ENCODE measurements at regions not wholly inside any gene's neighbourhood (a gene's known extent, or its start where the extent isn't known, plus 50 kb on each side); places are given as distances from the start of the nearest gene placed in this dataset.

GRCh38 chr2:15066138-15066537 is 433.6 kb downstream of the LRATD1 start:
- Mint-ChIP-seq H3K27me3 (ENCODE audit: low read depth) (no peaks in the 10 kb centered on the region), H3K4me1 (no peaks in the 10 kb centered on the region), H3K9me3 (peaks cover 16% of the 10 kb centered on the region), H3K36me3 (ENCODE audit: low read depth) (no peaks in the 10 kb centered on the region), H3K27ac (no peak overlapping the region), H3K4me3 (no peak overlapping the region)
- TF ChIP-seq CTCF (IDR thresholded peaks at IDR 0.05; ENCODE audit: unreplicated experiment in 3 of 3) = no peak

GRCh38 chr2:15069149-15069548 is 436.6 kb downstream of the LRATD1 start:
- Mint-ChIP-seq H3K4me3 (no peak overlapping the region), H3K4me1 (no peaks in the 10 kb centered on the region), H3K9me3 (peaks cover 12% of the 10 kb centered on the region), H3K27me3 (ENCODE audit: low read depth) (no peaks in the 10 kb centered on the region), H3K36me3 (ENCODE audit: low read depth) (no peaks in the 10 kb centered on the region), H3K27ac (no peak overlapping the region)
- TF ChIP-seq CTCF (IDR thresholded peaks at IDR 0.05; ENCODE audit: unreplicated experiment in 3 of 3) = no peak

- H3K27me3 Mint-ChIP-seq (ENCODE audit: low read depth) = no peaks in the 10 kb centered on the region
- no peak overlapping the region for H3K4me3 Mint-ChIP-seq
- H3K4me1 Mint-ChIP-seq = no peaks in the 10 kb centered on the region
- TF ChIP-seq CTCF (IDR thresholded peaks at IDR 0.05; ENCODE audit: unreplicated experiment in 3 of 3) = no peak
- no peaks in the 10 kb centered on the region for H3K9me3 Mint-ChIP-seq
- H3K36me3 Mint-ChIP-seq (ENCODE audit: low read depth) = no peaks in the 10 kb centered on the region
- no peak overlapping the region for H3K27ac Mint-ChIP-seq
These were observed 440.3 kb downstream of the LRATD1 start for GRCh38 chr2:15072836-15073235.

- no peaks in the 10 kb centered on the region for H3K36me3 Mint-ChIP-seq (ENCODE audit: low read depth)
- H3K27ac Mint-ChIP-seq = no peak overlapping the region
- H3K9me3 Mint-ChIP-seq = no peaks in the 10 kb centered on the region
- H3K4me3 Mint-ChIP-seq = no peak overlapping the region
- no peaks in the 10 kb centered on the region for H3K4me1 Mint-ChIP-seq
- no peaks in the 10 kb centered on the region for H3K27me3 Mint-ChIP-seq (ENCODE audit: low read depth)
- TF ChIP-seq CTCF (IDR thresholded peaks at IDR 0.05; ENCODE audit: unreplicated experiment in 3 of 3) = no peak
These were observed 441.1 kb downstream of the LRATD1 start for GRCh38 chr2:15073664-15074063.

- no peak overlapping the region for H3K27ac Mint-ChIP-seq
- no peaks in the 10 kb centered on the region for H3K36me3 Mint-ChIP-seq (ENCODE audit: low read depth)
- H3K27me3 Mint-ChIP-seq (ENCODE audit: low read depth) = no peaks in the 10 kb centered on the region
- H3K4me1 Mint-ChIP-seq = no peaks in the 10 kb centered on the region
- TF ChIP-seq CTCF (IDR thresholded peaks at IDR 0.05; ENCODE audit: unreplicated experiment in 3 of 3) = no peak
- no peaks in the 10 kb centered on the region for H3K9me3 Mint-ChIP-seq
- H3K4me3 Mint-ChIP-seq = no peak overlapping the region
These were observed 441.8 kb downstream of the LRATD1 start for GRCh38 chr2:15074319-15074718.

GRCh38 chr2:15074751-15075700 is 442.5 kb downstream of the LRATD1 start:
- no peaks in the 10 kb centered on the region for H3K27me3 Mint-ChIP-seq (ENCODE audit: low read depth)
- H3K9me3 Mint-ChIP-seq = no peaks in the 10 kb centered on the region
- H3K27ac Mint-ChIP-seq = no peak overlapping the region
- no peak overlapping the region for H3K4me3 Mint-ChIP-seq
- H3K4me1 Mint-ChIP-seq = no peaks in the 10 kb centered on the region
- no peak for TF ChIP-seq CTCF (IDR thresholded peaks at IDR 0.05; ENCODE audit: unreplicated experiment in 3 of 3)
- no peaks in the 10 kb centered on the region for H3K36me3 Mint-ChIP-seq (ENCODE audit: low read depth)
